ENCODE measurements at regions not wholly inside any gene's neighbourhood (a gene's known extent, or its start where the extent isn't known, plus 50 kb on each side); places are given as distances from the start of the nearest gene placed in this dataset.

- TF ChIP-seq POLR2AphosphoS5 (IDR thresholded peaks at IDR 0.05; ENCODE audit: low read depth, low read length) = no peak
- TF ChIP-seq SIN3A (IDR thresholded peaks at IDR 0.05; ENCODE audit: borderline replicate concordance, insufficient read depth, low read length) = no peak
- TF ChIP-seq, protein P1, sequence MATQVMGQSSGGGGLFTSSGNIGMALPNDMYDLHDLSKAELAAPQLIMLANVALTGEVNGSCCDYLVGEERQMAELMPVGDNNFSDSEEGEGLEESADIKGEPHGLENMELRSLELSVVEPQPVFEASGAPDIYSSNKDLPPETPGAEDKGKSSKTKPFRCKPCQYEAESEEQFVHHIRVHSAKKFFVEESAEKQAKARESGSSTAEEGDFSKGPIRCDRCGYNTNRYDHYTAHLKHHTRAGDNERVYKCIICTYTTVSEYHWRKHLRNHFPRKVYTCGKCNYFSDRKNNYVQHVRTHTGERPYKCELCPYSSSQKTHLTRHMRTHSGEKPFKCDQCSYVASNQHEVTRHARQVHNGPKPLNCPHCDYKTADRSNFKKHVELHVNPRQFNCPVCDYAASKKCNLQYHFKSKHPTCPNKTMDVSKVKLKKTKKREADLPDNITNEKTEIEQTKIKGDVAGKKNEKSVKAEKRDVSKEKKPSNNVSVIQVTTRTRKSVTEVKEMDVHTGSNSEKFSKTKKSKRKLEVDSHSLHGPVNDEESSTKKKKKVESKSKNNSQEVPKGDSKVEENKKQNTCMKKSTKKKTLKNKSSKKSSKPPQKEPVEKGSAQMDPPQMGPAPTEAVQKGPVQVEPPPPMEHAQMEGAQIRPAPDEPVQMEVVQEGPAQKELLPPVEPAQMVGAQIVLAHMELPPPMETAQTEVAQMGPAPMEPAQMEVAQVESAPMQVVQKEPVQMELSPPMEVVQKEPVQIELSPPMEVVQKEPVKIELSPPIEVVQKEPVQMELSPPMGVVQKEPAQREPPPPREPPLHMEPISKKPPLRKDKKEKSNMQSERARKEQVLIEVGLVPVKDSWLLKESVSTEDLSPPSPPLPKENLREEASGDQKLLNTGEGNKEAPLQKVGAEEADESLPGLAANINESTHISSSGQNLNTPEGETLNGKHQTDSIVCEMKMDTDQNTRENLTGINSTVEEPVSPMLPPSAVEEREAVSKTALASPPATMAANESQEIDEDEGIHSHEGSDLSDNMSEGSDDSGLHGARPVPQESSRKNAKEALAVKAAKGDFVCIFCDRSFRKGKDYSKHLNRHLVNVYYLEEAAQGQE (IDR thresholded peaks at IDR 0.05; ENCODE audit: insufficient read depth in 1 of 2, low read depth in 2 of 2, low read length in 2 of 2) = no peak
- no peak for TF ChIP-seq TAF1 (IDR thresholded peaks at IDR 0.05; ENCODE audit: borderline replicate concordance, insufficient read depth, low read length)
- TF ChIP-seq FOXP2 (optimal IDR thresholded peaks at IDR 0.05; ENCODE audit: borderline replicate concordance, extremely low read depth, extremely low read length, insufficient read depth) = no peak
Observed at GRCh38 chr6:9399916-9400315, 964.6 kb upstream of the SLC35B3 start.

DNA sequence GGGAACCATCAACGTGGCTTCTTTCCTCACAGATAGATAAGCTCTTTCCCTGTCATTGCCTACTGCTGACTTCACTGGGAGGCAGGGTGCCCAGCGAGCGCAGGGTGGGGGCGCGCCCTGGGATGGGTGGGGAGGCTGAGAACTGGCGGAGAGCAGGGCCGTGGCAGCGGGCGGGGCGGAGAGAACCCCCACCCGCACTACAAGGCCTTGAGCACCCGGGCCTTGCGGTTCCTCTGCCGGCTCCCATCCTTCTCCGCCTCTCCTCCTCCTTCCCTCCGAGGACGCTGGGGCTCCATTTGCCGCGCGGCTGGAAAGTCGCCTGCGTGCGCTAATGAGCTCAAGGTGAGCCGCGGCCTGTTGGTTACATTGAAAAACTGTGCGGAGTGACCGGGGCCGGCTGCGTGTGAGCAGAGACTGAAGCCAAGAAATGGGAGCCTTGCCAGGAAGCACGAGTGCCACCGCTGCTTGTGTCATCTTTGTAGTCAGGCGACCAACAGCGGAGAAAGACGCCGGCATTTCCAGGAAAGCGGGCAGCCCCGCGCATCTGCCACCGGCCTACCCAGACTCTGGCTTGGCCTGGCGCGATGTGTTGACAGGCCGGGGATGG is 963.5 kb upstream of the SLC35B3 start:
- TF ChIP-seq TAF1 (IDR thresholded peaks at IDR 0.05; ENCODE audit: borderline replicate concordance, insufficient read depth, low read length) (no peak), FOXP2 (optimal IDR thresholded peaks at IDR 0.05; ENCODE audit: borderline replicate concordance, extremely low read depth, extremely low read length, insufficient read depth) (no peak), POLR2AphosphoS5 (IDR thresholded peaks at IDR 0.05; ENCODE audit: low read depth, low read length) (no peak), SIN3A (IDR thresholded peaks at IDR 0.05; ENCODE audit: borderline replicate concordance, insufficient read depth, low read length) (no peak)
- TF ChIP-seq, protein P1 (IDR thresholded peaks at IDR 0.05; ENCODE audit: insufficient read depth in 1 of 2, low read depth in 2 of 2, low read length in 2 of 2) = no peak

DNA sequence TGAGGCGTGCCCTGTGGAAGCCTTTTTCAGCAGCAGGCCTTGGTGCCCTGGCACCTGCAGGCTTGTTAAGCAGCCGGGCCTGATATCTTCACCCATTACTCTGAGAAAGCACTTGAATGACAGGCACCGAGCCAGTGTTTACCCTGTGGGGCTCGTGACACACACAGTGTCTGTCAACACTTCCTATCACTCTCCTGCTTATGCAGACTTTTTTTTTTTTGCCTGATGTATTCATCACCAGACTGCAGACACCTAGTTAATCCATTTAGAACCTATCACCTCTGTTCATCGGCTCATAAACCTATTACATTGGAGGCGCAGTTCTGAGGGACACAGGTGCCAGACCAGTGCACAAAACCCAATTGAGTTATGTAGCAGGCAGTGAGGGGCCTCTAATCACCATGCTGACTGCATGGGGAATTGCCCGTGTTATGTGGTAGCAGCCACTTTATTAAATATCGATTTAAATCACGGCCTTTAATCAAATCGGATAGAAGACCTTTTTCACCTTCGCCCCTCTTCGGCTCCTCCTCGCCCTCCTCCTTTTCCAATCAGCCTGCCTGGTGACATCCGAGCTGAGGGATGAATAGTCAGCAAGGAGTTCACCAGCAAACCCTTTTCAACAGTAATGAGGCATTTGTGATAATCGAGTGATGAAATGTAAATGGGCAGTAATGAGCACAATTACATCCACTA is 962.9 kb upstream of the SLC35B3 start:
- TF ChIP-seq SIN3A (IDR thresholded peaks at IDR 0.05; ENCODE audit: borderline replicate concordance, insufficient read depth, low read length) = no peak
- TF ChIP-seq FOXP2 (optimal IDR thresholded peaks at IDR 0.05; ENCODE audit: borderline replicate concordance, extremely low read depth, extremely low read length, insufficient read depth) = peak; percentile 90

DNA sequence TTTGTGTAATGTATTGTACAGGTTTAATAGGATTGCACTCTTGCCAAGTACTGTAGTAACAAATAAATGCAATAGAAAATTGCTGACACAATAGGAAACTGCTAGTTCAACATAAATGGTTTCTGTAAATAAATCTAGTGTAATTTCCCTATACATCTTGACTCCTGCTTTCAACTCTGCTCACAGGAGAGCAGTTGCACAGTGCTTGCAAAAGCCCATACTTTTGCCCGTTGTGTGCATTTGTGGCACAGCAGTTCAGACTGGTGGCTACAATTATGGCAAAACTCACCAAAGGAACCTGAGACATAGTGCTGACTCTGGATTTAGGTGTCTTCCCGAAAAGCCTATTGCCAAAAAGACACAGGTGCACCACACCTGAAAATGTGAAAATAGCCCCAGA is 953.3 kb upstream of the SLC35B3 start:
- TF ChIP-seq TAF1 (IDR thresholded peaks at IDR 0.05; ENCODE audit: borderline replicate concordance, insufficient read depth, low read length) (no peak), FOXP2 (optimal IDR thresholded peaks at IDR 0.05; ENCODE audit: borderline replicate concordance, extremely low read depth, extremely low read length, insufficient read depth) (no peak), POLR2AphosphoS5 (IDR thresholded peaks at IDR 0.05; ENCODE audit: low read depth, low read length) (no peak), SIN3A (IDR thresholded peaks at IDR 0.05; ENCODE audit: borderline replicate concordance, insufficient read depth, low read length) (no peak)
- TF ChIP-seq, protein P1 (IDR thresholded peaks at IDR 0.05; ENCODE audit: insufficient read depth in 1 of 2, low read depth in 2 of 2, low read length in 2 of 2) = no peak

GRCh38 chr6:9380568-9380967 is 945.2 kb upstream of the SLC35B3 start:
- TF ChIP-seq SIN3A (IDR thresholded peaks at IDR 0.05; ENCODE audit: borderline replicate concordance, insufficient read depth, low read length) = no peak
- no peak for TF ChIP-seq FOXP2 (optimal IDR thresholded peaks at IDR 0.05; ENCODE audit: borderline replicate concordance, extremely low read depth, extremely low read length, insufficient read depth)
- TF ChIP-seq, protein P1 (IDR thresholded peaks at IDR 0.05; ENCODE audit: insufficient read depth in 1 of 2, low read depth in 2 of 2, low read length in 2 of 2) = no peak
- TF ChIP-seq POLR2AphosphoS5 (IDR thresholded peaks at IDR 0.05; ENCODE audit: low read depth, low read length) = no peak
- no peak for TF ChIP-seq TAF1 (IDR thresholded peaks at IDR 0.05; ENCODE audit: borderline replicate concordance, insufficient read depth, low read length)

Data from PFSK-1 (cell line).